CD4-positive, alpha-beta T cell treated with Interleukin-6 for 4 hours (primary cell): ENCODE measurements at regions not wholly inside any gene's neighbourhood (a gene's known extent, or its start where the extent isn't known, plus 50 kb on each side); places are given as distances from the start of the nearest gene placed in this dataset.

Experiments
- DNase-seq: peaks from one replicate; pipeline ENCODE4 v3.0.0-alpha.2; 2020; ENCODE audit warnings: mixed read lengths

- no peak for DNase-seq
Observed at GRCh38 chr16:55179852-55180585, 144.0 kb upstream of the IRX6 start.

- DNase-seq, result no peak
Observed at GRCh38 chr16:55184052-55184451, 140.0 kb upstream of the IRX6 start.

- DNase-seq, result no peak
Observed at GRCh38 chr16:55184619-55185018, 139.4 kb upstream of the IRX6 start.

- DNase-seq, result no peak
Observed at GRCh38 chr16:55189224-55189623, 134.8 kb upstream of the IRX6 start.

GRCh38 chr16:55189682-55190636, 134.0 kb upstream of the IRX6 start:
- no peak for DNase-seq

- DNase-seq, result no peak
Observed at GRCh38 chr16:55192734-55193133, 131.3 kb upstream of the IRX6 start.

GRCh38 chr16:55203570-55203969, 120.4 kb upstream of the IRX6 start:
- DNase-seq, result no peak

GRCh38 chr16:55204069-55204468, 119.9 kb upstream of the IRX6 start:
- no peak for DNase-seq

- DNase-seq, result no peak
Observed at GRCh38 chr16:55204923-55205322, 119.1 kb upstream of the IRX6 start.

GRCh38 chr16:55207693-55208428, 116.1 kb upstream of the IRX6 start:
- DNase-seq, result no peak

GRCh38 chr16:55209626-55210025, 114.4 kb upstream of the IRX6 start:
- no peak for DNase-seq

- no peak for DNase-seq
Observed at GRCh38 chr16:55212791-55213190, 111.2 kb upstream of the IRX6 start.

GRCh38 chr16:55214412-55214811, 109.6 kb upstream of the IRX6 start:
- no peak for DNase-seq

GRCh38 chr16:55214974-55215494, 109.0 kb upstream of the IRX6 start:
- no peak for DNase-seq

GRCh38 chr16:55217392-55217791, 106.6 kb upstream of the IRX6 start:
- DNase-seq, result no peak

- DNase-seq, result no peak
Observed at GRCh38 chr16:55221836-55222235, 102.2 kb upstream of the IRX6 start.

GRCh38 chr16:55222486-55222885, 101.5 kb upstream of the IRX6 start:
- no peak for DNase-seq

GRCh38 chr16:55225972-55226542, 97.9 kb upstream of the IRX6 start:
- no peak for DNase-seq

GRCh38 chr16:55232822-55233221, 91.2 kb upstream of the IRX6 start:
- no peak for DNase-seq

- no peak for DNase-seq
Observed at GRCh38 chr16:55233464-55233863, 90.5 kb upstream of the IRX6 start.

GRCh38 chr16:55236655-55237054, 87.3 kb upstream of the IRX6 start:
- DNase-seq, result no peak

GRCh38 chr16:55239723-55240122, 84.3 kb upstream of the IRX6 start:
- no peak for DNase-seq

GRCh38 chr16:55240888-55241287, 83.1 kb upstream of the IRX6 start:
- DNase-seq, result no peak
